GM12892 (cell line): ENCODE measurements at regions not wholly inside any gene's neighbourhood (a gene's known extent, or its start where the extent isn't known, plus 50 kb on each side); places are given as distances from the start of the nearest gene placed in this dataset.

ENCODE experiments used
- POLR2A ChIP-seq: IDR thresholded peaks from 2 replicates; pipeline ENCODE4 v1.6.1; 2011; ENCODE audit warnings: low read depth, low read length, control low read depth
- TAF1 ChIP-seq: IDR thresholded peaks from 2 replicates; pipeline ENCODE4 v1.6.1; 2011; ENCODE audit warnings: low read depth, mild to moderate bottlenecking, control low read depth, low read length, borderline replicate concordance

DNA sequence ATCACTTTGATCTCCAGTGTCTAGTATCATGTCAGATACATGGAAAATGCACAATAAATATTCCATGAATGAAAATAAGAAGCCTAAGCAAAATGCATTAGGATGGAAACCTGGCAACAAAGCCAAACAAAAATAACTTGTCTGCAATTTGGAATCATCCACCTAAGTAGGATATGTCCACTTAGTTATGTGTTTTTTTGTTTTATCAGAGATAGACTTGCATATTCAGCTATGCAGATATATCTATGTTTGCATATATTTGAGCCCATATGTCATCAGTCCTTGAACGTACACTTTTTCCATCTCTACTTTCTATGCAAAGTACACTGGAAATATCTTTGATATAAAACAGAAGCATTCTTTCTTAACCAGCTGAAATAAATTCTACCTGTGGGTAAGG, 707.1 kb downstream of the EFNA5 start:
- no peak for TF ChIP-seq TAF1
- TF ChIP-seq POLR2A, result no peak
